GM12878 (cell line): ENCODE measurements at regions not wholly inside any gene's neighbourhood (a gene's known extent, or its start where the extent isn't known, plus 50 kb on each side); places are given as distances from the start of the nearest gene placed in this dataset.

Experiments used
- ATAC-seq: fragments of 200-7000 bp; cut with Tn5 transposase; 3 replicates; pipeline ENCODE4 v1.9.1; 2020; ENCODE audit warnings: mild to moderate bottlenecking, moderate library complexity
- BruUV-seq: library from RNA; stranded (reverse); fragments of 400-500 nt; replicated peaks from 2 replicates; lab custom pipeline; 2021; lab: Mats Ljungman, UMichigan
- CTCF ChIA-PET: fragments of 300-600 bp; sonication (Branson Sonifier 250); formaldehyde crosslinking; extraction: SDS; loops from one replicate; lab custom pipeline; 2021; ENCODE audit warnings: inconsistent platforms; lab: Yijun Ruan, JAX
- POLR2A ChIA-PET: fragments of 350-600 bp; formaldehyde crosslinking; extraction: SDS; loops from one replicate; lab custom pipeline; 2021; ENCODE audit warnings: inconsistent platforms; lab: Charles Lee
- RAD21 ChIA-PET: fragments of 300-600 bp; sonication (Branson Sonifier 250); formaldehyde crosslinking; loops from one replicate; lab custom pipeline; 2023; ENCODE audit warnings: antibody characterized with exemption; ENCODE audit not compliant: unreplicated experiment; lab: Charles Lee
- SMC1A ChIA-PET: fragments of 300-600 bp; sonication (Branson Sonifier 250); formaldehyde crosslinking; loops from one replicate; lab custom pipeline; 2023; ENCODE audit not compliant: unreplicated experiment, uncharacterized antibody; lab: Charles Lee
- DNase-seq: peaks from one replicate; pipeline ENCODE4 v3.0.0-alpha.2; 2011; ENCODE audit warnings: low read depth, low spot score
- FAIRE-seq: peaks from 3 replicates; lab custom pipeline; 2011; peaks lifted over from hg19 to GRCh38; lab: Jason Lieb, UNC
- H2AFZ ChIP-seq: 2 replicates; pipeline ENCODE4 v1.6.0; 2011; ENCODE audit warnings: low read depth, low read length, control low read depth; ENCODE audit not compliant: control insufficient read depth
- H3K27ac ChIP-seq: 2 replicates; pipeline ENCODE4 v1.5.1; 2011; ENCODE audit warnings: control low read depth; ENCODE audit not compliant: control insufficient read depth, insufficient read depth
- H3K27me3 ChIP-seq, 2 experiments: replicated peaks in 1 of 2; 2 replicates each; pipeline versions ENCODE4 v1.6.0 to v1.6.1; 2011; ENCODE audit warnings: low read length in 1 of 2; ENCODE audit not compliant: control insufficient read depth in 2 of 2, insufficient read depth in 2 of 2
- H3K36me3 ChIP-seq, 2 experiments: 2 replicates each; pipeline ENCODE4 v1.5.1; 2011; ENCODE audit warnings: low read length in 1 of 2; ENCODE audit not compliant: control insufficient read depth in 2 of 2, insufficient read depth in 2 of 2
- H3K4me1 ChIP-seq: 2 replicates; pipeline ENCODE4 v1.6.1; 2011; ENCODE audit warnings: mild to moderate bottlenecking, low read length, moderate library complexity, mixed read lengths; ENCODE audit not compliant: control insufficient read depth, insufficient read depth
- H3K4me2 ChIP-seq: 2 replicates; pipeline ENCODE4 v1.6.0; 2011; ENCODE audit warnings: control low read depth; ENCODE audit not compliant: control insufficient read depth, insufficient read depth
- H3K4me3 ChIP-seq: fragments of 200-600 bp; sonication (generic); 2 replicates; pipeline ENCODE4 v1.5.1; 2016
- H3K79me2 ChIP-seq: 2 replicates; pipeline ENCODE4 v1.6.0; 2011; ENCODE audit warnings: low read length; ENCODE audit not compliant: control insufficient read depth, insufficient read depth
- H3K9ac ChIP-seq: 2 replicates; pipeline ENCODE4 v1.8.0; 2011; ENCODE audit warnings: low read length, control low read depth, mixed read lengths; ENCODE audit not compliant: control insufficient read depth, insufficient read depth
- H3K9me3 ChIP-seq: replicated peaks from 3 replicates; pipeline ENCODE4 v1.5.1; 2011; ENCODE audit warnings: mild to moderate bottlenecking, low read length; ENCODE audit not compliant: control insufficient read depth, insufficient read depth
- H4K20me1 ChIP-seq: 2 replicates; pipeline ENCODE4 v1.6.0; 2011; ENCODE audit not compliant: control insufficient read depth, insufficient read depth
- CBX3 ChIP-seq: fragments of 200-600 bp; sonication (generic); IDR thresholded peaks from 2 replicates; pipeline ENCODE4 v1.6.1; 2016; ENCODE audit warnings: low read depth, borderline replicate concordance
- EZH2 ChIP-seq: IDR thresholded peaks from 2 replicates; pipeline ENCODE4 v1.6.1; 2012; ENCODE audit warnings: low read depth, mild to moderate bottlenecking, control low read depth, inconsistent platforms, low read length, borderline replicate concordance; ENCODE audit not compliant: control insufficient read depth
- KAT2A ChIP-seq: conservative IDR thresholded peaks from 2 replicates; pipeline ENCODE4 v1.6.1; 2011; ENCODE audit warnings: low read depth, low read length; ENCODE audit not compliant: control insufficient read depth
- ZBED1 ChIP-seq: IDR thresholded peaks from 2 replicates; pipeline ENCODE4 v1.6.1; 2016; ENCODE audit warnings: borderline replicate concordance
- ZNF217 ChIP-seq: fragments of 450-650 bp; IDR thresholded peaks from 2 replicates; pipeline ENCODE4 v1.6.1; 2017; ENCODE audit warnings: antibody characterized with exemption, mild to moderate bottlenecking
- WGBS: methylation state at CpG from one replicate; pipeline ENCODE4 v1.1.6; 2016; ENCODE audit warnings: low lambda C conversion rate; ENCODE audit not compliant: insufficient replicate concordance, insufficient coverage; ENCODE audit errors: missing lambda C conversion rate; 5-methylcytosine and 5-hydroxymethylcytosine counted together
- in situ Hi-C: fragments of 300-500 bp; cut with MboI; formaldehyde crosslinking; loops from 9 replicates; pipeline ENCODE4 v1.14.3; 2018; ENCODE audit warnings: mixed read lengths
- intact Hi-C: fragments of 100-400 bp; cut with micrococcal nuclease; formaldehyde crosslinking; loops from one replicate; pipeline ENCODE4 v1.14.2; 2022; ENCODE audit not compliant: unreplicated experiment
- TF ChIP-seq, protein P1 (sequence below): IDR thresholded peaks from 2 replicates; pipeline ENCODE4 v1.6.1; 2012; ENCODE audit warnings: low read length, inconsistent platforms
- TF ChIP-seq, protein P2 (sequence below): fragments of 150-350 bp; IDR thresholded peaks from 2 replicates; pipeline ENCODE4 v1.6.1; 2014; ENCODE audit warnings: mild to moderate bottlenecking, low read depth, low read length
- TF ChIP-seq, protein P3 (sequence below): fragments of 450-650 bp; formaldehyde crosslinking; IDR thresholded peaks from 2 replicates; pipeline ENCODE4 v1.4.0; 2022; ENCODE audit warnings: mild to moderate bottlenecking, moderate library complexity
- TF ChIP-seq, protein P4 (sequence below): fragments of 450-650 bp; IDR thresholded peaks from 2 replicates; pipeline ENCODE4 v1.6.1; 2017; ENCODE audit warnings: mild to moderate bottlenecking, moderate library complexity
- TF ChIP-seq, protein P5 (sequence below): fragments of 450-650 bp; IDR thresholded peaks from 2 replicates; pipeline ENCODE4 v1.6.1; 2016; ENCODE audit warnings: mild to moderate bottlenecking

DNA sequence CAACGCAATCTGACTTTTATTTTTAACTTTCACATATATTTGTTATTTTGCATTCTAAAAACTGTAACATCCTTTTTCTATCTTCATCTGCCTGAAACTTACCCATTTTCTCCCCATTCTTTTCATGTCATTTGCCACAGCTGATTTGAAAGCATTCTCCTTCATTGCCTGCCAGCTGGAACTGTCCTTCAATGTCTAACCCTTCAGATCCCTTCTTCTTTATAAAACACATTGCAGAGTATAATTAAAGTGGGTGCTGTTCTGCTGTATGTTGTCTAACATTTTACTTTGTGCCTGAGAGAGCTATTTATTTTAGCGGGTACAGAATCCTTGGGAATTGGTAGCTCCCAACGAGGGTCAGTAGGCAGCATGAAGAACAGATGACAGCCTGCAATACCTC lies 827.4 kb downstream of the IGSF11 start:
- intact Hi-C loops (no loop called here), in situ Hi-C loops (no loop called here)
- DNase-seq (no peak), ATAC-seq (no peak), FAIRE-seq (no peak)
- ChIA-PET RAD21 (no interaction called here), CTCF (no interaction called here), POLR2A (no interaction called here), SMC1A (interaction anchor here (0.6 kb wide), 1 partner anchor 20 kb away, joined by 3 read pairs; no protein-coding TSS in a partner anchor)
- Histone ChIP-seq H3K9me3 (no peaks in the 10 kb centered on the region), H3K4me2 (no peak overlapping the region), H3K9ac (no peak overlapping the region), H4K20me1 (no peaks in the 10 kb centered on the region), H3K4me1 (no peaks in the 10 kb centered on the region), H3K36me3 (no peaks in the 10 kb centered on the region), H3K27me3 (no peaks in the 10 kb centered on the region), H2AFZ (no peak overlapping the region), H3K79me2 (no peaks in the 10 kb centered on the region), H3K27ac (no peak overlapping the region), H3K4me3 (no peak overlapping the region)
- 36% methylated on average over 3 of the region's 3 CpGs for WGBS
- no peak for TF ChIP-seq ZBED1
- TF ChIP-seq EZH2: no peak
- TF ChIP-seq, protein P1, sequence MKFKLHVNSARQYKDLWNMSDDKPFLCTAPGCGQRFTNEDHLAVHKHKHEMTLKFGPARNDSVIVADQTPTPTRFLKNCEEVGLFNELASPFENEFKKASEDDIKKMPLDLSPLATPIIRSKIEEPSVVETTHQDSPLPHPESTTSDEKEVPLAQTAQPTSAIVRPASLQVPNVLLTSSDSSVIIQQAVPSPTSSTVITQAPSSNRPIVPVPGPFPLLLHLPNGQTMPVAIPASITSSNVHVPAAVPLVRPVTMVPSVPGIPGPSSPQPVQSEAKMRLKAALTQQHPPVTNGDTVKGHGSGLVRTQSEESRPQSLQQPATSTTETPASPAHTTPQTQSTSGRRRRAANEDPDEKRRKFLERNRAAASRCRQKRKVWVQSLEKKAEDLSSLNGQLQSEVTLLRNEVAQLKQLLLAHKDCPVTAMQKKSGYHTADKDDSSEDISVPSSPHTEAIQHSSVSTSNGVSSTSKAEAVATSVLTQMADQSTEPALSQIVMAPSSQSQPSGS: no peak
- TF ChIP-seq CBX3: no peak
- TF ChIP-seq KAT2A: no peak
- TF ChIP-seq, protein P2, sequence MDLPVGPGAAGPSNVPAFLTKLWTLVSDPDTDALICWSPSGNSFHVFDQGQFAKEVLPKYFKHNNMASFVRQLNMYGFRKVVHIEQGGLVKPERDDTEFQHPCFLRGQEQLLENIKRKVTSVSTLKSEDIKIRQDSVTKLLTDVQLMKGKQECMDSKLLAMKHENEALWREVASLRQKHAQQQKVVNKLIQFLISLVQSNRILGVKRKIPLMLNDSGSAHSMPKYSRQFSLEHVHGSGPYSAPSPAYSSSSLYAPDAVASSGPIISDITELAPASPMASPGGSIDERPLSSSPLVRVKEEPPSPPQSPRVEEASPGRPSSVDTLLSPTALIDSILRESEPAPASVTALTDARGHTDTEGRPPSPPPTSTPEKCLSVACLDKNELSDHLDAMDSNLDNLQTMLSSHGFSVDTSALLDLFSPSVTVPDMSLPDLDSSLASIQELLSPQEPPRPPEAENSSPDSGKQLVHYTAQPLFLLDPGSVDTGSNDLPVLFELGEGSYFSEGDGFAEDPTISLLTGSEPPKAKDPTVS: no peak
- TF ChIP-seq, protein P3, sequence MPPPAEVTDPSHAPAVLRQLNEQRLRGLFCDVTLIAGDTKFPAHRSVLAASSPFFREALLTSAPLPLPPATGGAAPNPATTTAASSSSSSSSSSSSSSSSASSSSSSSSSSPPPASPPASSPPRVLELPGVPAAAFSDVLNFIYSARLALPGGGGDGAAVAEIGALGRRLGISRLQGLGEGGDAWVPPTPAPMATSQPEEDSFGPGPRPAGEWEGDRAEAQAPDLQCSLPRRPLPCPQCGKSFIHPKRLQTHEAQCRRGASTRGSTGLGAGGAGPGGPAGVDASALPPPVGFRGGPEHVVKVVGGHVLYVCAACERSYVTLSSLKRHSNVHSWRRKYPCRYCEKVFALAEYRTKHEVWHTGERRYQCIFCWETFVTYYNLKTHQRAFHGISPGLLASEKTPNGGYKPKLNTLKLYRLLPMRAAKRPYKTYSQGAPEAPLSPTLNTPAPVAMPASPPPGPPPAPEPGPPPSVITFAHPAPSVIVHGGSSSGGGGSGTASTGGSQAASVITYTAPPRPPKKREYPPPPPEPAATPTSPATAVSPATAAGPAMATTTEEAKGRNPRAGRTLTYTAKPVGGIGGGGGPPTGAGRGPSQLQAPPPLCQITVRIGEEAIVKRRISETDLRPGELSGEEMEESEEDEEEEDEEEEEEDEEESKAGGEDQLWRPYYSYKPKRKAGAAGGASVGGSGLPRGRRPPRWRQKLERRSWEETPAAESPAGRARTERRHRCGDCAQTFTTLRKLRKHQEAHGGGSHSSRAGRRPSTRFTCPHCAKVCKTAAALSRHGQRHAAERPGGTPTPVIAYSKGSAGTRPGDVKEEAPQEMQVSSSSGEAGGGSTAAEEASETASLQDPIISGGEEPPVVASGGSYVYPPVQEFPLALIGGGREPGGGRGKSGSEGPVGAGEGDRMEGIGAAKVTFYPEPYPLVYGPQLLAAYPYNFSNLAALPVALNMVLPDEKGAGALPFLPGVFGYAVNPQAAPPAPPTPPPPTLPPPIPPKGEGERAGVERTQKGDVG (CRISPR knock-in tag): no peak
- TF ChIP-seq, protein P4, sequence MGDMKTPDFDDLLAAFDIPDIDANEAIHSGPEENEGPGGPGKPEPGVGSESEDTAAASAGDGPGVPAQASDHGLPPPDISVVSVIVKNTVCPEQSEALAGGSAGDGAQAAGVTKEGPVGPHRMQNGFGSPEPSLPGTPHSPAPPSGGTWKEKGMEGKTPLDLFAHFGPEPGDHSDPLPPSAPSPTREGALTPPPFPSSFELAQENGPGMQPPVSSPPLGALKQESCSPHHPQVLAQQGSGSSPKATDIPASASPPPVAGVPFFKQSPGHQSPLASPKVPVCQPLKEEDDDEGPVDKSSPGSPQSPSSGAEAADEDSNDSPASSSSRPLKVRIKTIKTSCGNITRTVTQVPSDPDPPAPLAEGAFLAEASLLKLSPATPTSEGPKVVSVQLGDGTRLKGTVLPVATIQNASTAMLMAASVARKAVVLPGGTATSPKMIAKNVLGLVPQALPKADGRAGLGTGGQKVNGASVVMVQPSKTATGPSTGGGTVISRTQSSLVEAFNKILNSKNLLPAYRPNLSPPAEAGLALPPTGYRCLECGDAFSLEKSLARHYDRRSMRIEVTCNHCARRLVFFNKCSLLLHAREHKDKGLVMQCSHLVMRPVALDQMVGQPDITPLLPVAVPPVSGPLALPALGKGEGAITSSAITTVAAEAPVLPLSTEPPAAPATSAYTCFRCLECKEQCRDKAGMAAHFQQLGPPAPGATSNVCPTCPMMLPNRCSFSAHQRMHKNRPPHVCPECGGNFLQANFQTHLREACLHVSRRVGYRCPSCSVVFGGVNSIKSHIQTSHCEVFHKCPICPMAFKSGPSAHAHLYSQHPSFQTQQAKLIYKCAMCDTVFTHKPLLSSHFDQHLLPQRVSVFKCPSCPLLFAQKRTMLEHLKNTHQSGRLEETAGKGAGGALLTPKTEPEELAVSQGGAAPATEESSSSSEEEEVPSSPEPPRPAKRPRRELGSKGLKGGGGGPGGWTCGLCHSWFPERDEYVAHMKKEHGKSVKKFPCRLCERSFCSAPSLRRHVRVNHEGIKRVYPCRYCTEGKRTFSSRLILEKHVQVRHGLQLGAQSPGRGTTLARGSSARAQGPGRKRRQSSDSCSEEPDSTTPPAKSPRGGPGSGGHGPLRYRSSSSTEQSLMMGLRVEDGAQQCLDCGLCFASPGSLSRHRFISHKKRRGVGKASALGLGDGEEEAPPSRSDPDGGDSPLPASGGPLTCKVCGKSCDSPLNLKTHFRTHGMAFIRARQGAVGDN: no peak
- no peak for TF ChIP-seq ZNF217
- TF ChIP-seq, protein P5, sequence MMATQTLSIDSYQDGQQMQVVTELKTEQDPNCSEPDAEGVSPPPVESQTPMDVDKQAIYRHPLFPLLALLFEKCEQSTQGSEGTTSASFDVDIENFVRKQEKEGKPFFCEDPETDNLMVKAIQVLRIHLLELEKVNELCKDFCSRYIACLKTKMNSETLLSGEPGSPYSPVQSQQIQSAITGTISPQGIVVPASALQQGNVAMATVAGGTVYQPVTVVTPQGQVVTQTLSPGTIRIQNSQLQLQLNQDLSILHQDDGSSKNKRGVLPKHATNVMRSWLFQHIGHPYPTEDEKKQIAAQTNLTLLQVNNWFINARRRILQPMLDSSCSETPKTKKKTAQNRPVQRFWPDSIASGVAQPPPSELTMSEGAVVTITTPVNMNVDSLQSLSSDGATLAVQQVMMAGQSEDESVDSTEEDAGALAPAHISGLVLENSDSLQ: no peak
- no TSS peak for BruUV-seq
